ENCODE measurements at regions not wholly inside any gene's neighbourhood (a gene's known extent, or its start where the extent isn't known, plus 50 kb on each side); places are given as distances from the start of the nearest gene placed in this dataset.

- H3K4me3 ChIP-seq (replicated peaks; ENCODE audit: low read depth, low read length), result no peak overlapping the region
- no peaks in the 10 kb centered on the region for H3K27me3 ChIP-seq (replicated peaks; ENCODE audit: control insufficient read depth, insufficient read depth, low read length)
- H3K36me3 ChIP-seq (ENCODE audit: control insufficient read depth, insufficient read depth, low read length), result no peaks in the 10 kb centered on the region
- DNase-seq (ENCODE audit: extremely low read depth, insufficient read length), result no peak
- TF ChIP-seq, protein P1, sequence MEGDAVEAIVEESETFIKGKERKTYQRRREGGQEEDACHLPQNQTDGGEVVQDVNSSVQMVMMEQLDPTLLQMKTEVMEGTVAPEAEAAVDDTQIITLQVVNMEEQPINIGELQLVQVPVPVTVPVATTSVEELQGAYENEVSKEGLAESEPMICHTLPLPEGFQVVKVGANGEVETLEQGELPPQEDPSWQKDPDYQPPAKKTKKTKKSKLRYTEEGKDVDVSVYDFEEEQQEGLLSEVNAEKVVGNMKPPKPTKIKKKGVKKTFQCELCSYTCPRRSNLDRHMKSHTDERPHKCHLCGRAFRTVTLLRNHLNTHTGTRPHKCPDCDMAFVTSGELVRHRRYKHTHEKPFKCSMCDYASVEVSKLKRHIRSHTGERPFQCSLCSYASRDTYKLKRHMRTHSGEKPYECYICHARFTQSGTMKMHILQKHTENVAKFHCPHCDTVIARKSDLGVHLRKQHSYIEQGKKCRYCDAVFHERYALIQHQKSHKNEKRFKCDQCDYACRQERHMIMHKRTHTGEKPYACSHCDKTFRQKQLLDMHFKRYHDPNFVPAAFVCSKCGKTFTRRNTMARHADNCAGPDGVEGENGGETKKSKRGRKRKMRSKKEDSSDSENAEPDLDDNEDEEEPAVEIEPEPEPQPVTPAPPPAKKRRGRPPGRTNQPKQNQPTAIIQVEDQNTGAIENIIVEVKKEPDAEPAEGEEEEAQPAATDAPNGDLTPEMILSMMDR (IDR thresholded peaks at IDR 0.05; ENCODE audit: insufficient read depth, low read length, poor library complexity, severe bottlenecking), result no peak
Observed at GRCh38 chr14:98896449-98896848, 375.5 kb downstream of the BCL11B start.

DNA sequence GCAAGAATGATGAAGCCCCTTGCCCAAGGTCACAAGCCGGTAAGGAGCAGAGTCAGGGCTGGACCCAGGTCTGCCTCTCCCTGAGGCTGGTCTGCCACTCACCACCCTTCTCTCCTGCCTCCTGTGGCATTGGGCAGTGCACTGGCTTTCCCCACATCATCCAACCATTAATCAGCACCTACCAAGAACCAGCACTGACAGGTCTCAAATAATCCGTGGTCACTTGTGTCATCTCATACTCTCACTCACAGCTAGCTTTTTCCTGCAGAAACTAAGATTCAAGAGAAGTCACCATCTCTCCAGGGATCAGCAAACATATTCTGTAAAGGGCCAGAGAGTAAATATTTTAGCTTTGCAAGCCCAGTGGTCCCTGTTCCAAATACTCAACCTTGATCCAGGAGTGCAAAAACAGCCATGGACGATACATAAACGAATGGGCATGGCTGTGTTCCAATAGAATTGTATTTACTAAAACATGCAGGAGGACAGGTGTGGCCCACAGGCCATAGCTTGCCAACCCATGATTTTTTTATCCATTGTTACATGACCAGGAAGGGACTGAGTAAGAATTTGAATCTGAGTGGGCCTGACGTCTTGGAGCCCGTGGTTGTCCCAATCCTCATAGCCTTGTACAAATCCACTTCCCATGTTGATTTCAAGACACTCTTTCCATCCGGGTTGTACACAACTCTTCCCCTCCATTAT lies 374.2 kb downstream of the BCL11B start:
- Histone ChIP-seq H3K27me3 (replicated peaks; ENCODE audit: control insufficient read depth, insufficient read depth, low read length) (no peaks in the 10 kb centered on the region), H3K36me3 (ENCODE audit: control insufficient read depth, insufficient read depth, low read length) (no peaks in the 10 kb centered on the region), H3K4me3 (replicated peaks; ENCODE audit: low read depth, low read length) (no peak overlapping the region)
- TF ChIP-seq, protein P1 (IDR thresholded peaks at IDR 0.05; ENCODE audit: insufficient read depth, low read length, poor library complexity, severe bottlenecking), result no peak
- DNase-seq (ENCODE audit: extremely low read depth, insufficient read length), result no peak

GRCh38 chr14:98899441-98899840 lies 372.6 kb downstream of the BCL11B start:
- no peaks in the 10 kb centered on the region for H3K36me3 ChIP-seq (ENCODE audit: control insufficient read depth, insufficient read depth, low read length)
- no peak for DNase-seq (ENCODE audit: extremely low read depth, insufficient read length)
- H3K4me3 ChIP-seq (replicated peaks; ENCODE audit: low read depth, low read length), result no peak overlapping the region
- H3K27me3 ChIP-seq (replicated peaks; ENCODE audit: control insufficient read depth, insufficient read depth, low read length), result no peaks in the 10 kb centered on the region
- TF ChIP-seq, protein P1 (IDR thresholded peaks at IDR 0.05; ENCODE audit: insufficient read depth, low read length, poor library complexity, severe bottlenecking), result no peak

GRCh38 chr14:98900236-98900635 lies 371.8 kb downstream of the BCL11B start:
- Histone ChIP-seq H3K27me3 (replicated peaks; ENCODE audit: control insufficient read depth, insufficient read depth, low read length) (no peaks in the 10 kb centered on the region), H3K4me3 (replicated peaks; ENCODE audit: low read depth, low read length) (no peak overlapping the region), H3K36me3 (ENCODE audit: control insufficient read depth, insufficient read depth, low read length) (no peaks in the 10 kb centered on the region)
- TF ChIP-seq, protein P1 (IDR thresholded peaks at IDR 0.05; ENCODE audit: insufficient read depth, low read length, poor library complexity, severe bottlenecking), result no peak
- no peak for DNase-seq (ENCODE audit: extremely low read depth, insufficient read length)

DNA sequence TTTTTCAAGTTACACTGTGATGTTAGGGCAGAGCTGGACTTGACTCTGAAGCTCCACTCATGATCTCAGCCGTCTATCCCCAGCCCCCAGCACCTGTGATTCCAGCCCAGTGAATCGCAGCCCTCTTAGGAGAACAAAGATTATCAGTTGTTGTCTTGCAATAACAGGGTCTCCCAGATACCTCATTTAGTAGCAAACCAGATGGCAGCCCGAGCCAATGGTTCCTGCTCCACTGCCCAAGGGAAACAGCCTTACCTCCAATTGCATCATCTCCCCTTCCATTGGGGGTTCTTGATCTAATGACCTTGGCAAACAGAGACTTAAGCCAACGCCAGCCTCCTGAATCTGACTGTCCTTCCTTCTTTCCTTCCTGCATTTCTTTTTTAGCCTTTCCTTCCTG lies 371.2 kb downstream of the BCL11B start:
- TF ChIP-seq, protein P1 (IDR thresholded peaks at IDR 0.05; ENCODE audit: insufficient read depth, low read length, poor library complexity, severe bottlenecking), result no peak
- Histone ChIP-seq H3K4me3 (replicated peaks; ENCODE audit: low read depth, low read length) (no peak overlapping the region), H3K27me3 (replicated peaks; ENCODE audit: control insufficient read depth, insufficient read depth, low read length) (no peaks in the 10 kb centered on the region), H3K36me3 (ENCODE audit: control insufficient read depth, insufficient read depth, low read length) (no peaks in the 10 kb centered on the region)
- no peak for DNase-seq (ENCODE audit: extremely low read depth, insufficient read length)

Data from GM06990 (cell line).